Osteoblast (primary cell): ENCODE measurements at regions not wholly inside any gene's neighbourhood (a gene's known extent, or its start where the extent isn't known, plus 50 kb on each side); places are given as distances from the start of the nearest gene placed in this dataset.

ENCODE experiments used
- DNase-seq: peaks from one replicate; pipeline ENCODE4 v3.0.0; 2011; ENCODE audit warnings: low spot score, mixed read lengths; ENCODE audit not compliant: insufficient read length; ENCODE audit errors: missing footprints
- H2AFZ ChIP-seq: 2 replicates; pipeline ENCODE4 v1.6.0; 2011; ENCODE audit warnings: mild to moderate bottlenecking, low read length
- H3K27ac ChIP-seq: 2 replicates; pipeline ENCODE4 v1.5.1; 2011; ENCODE audit warnings: mild to moderate bottlenecking, low read depth, low read length, moderate library complexity
- H3K27me3 ChIP-seq: 2 replicates; pipeline ENCODE4 v1.6.0; 2012; ENCODE audit warnings: mild to moderate bottlenecking, control low read depth, inconsistent platforms, low read length, moderate library complexity; ENCODE audit not compliant: insufficient read depth
- H3K36me3 ChIP-seq: 2 replicates; pipeline ENCODE4 v1.5.1; 2011; ENCODE audit warnings: mild to moderate bottlenecking, low read length, control low read depth, moderate library complexity; ENCODE audit not compliant: insufficient read depth
- H3K4me1 ChIP-seq: 2 replicates; pipeline ENCODE4 v1.5.1; 2011; ENCODE audit warnings: mild to moderate bottlenecking, low read length, control low read depth, moderate library complexity; ENCODE audit not compliant: insufficient read depth
- H3K4me2 ChIP-seq: 2 replicates; pipeline ENCODE4 v1.6.0; 2011; ENCODE audit warnings: mild to moderate bottlenecking, low read length; ENCODE audit not compliant: insufficient read depth
- H3K4me3 ChIP-seq: fragments of 200-600 bp; sonication (generic); 3 replicates; pipeline ENCODE4 v1.5.1; 2012; ENCODE audit warnings: mild to moderate bottlenecking, low read length, inconsistent platforms; ENCODE audit not compliant: insufficient read depth
- H3K79me2 ChIP-seq: 2 replicates; pipeline ENCODE4 v1.6.0; 2012; ENCODE audit warnings: mild to moderate bottlenecking, low read length, control low read depth, inconsistent platforms; ENCODE audit not compliant: insufficient read depth
- H3K9me3 ChIP-seq: 2 replicates; pipeline ENCODE4 v1.5.1; 2011; ENCODE audit warnings: low read depth, low read length, control low read depth
- H4K20me1 ChIP-seq: 2 replicates; pipeline ENCODE4 v1.6.0; 2012; ENCODE audit warnings: mild to moderate bottlenecking, low read length, control low read depth; ENCODE audit not compliant: insufficient read depth
- TF ChIP-seq, protein P1 (sequence below): IDR thresholded peaks from 2 replicates; pipeline ENCODE4 v1.5.1; 2011; ENCODE audit warnings: mild to moderate bottlenecking, low read depth, low read length, moderate library complexity; ENCODE audit errors: extremely low read depth

DNA sequence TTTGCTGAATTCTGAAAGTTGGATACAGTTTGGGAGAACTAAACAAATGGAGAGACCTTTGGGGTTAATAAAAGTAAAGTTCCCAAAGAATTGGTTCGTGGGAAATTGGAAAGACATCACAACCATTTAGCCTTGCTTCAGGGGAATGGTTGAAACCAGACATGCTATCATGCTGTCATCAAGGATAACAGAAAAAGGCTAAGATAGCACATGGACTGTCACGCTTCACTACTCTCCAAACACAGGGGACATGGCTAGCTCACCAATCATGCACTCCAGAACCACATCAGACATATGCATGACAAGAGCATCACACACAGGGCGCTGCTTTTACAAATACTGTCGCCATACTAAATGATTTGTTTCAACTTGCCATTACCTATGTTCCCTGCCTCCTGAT, 671.7 kb upstream of the ROBO1 start:
- no peak overlapping the region for H3K4me3 ChIP-seq
- H2AFZ ChIP-seq = no peak overlapping the region
- no peaks in the 10 kb centered on the region for H3K9me3 ChIP-seq
- no peaks in the 10 kb centered on the region for H3K27me3 ChIP-seq
- no peak overlapping the region for H3K27ac ChIP-seq
- H3K79me2 ChIP-seq = no peaks in the 10 kb centered on the region
- H3K4me1 ChIP-seq = no peaks in the 10 kb centered on the region
- no peaks in the 10 kb centered on the region for H4K20me1 ChIP-seq
- DNase-seq = no peak
- TF ChIP-seq, protein P1, sequence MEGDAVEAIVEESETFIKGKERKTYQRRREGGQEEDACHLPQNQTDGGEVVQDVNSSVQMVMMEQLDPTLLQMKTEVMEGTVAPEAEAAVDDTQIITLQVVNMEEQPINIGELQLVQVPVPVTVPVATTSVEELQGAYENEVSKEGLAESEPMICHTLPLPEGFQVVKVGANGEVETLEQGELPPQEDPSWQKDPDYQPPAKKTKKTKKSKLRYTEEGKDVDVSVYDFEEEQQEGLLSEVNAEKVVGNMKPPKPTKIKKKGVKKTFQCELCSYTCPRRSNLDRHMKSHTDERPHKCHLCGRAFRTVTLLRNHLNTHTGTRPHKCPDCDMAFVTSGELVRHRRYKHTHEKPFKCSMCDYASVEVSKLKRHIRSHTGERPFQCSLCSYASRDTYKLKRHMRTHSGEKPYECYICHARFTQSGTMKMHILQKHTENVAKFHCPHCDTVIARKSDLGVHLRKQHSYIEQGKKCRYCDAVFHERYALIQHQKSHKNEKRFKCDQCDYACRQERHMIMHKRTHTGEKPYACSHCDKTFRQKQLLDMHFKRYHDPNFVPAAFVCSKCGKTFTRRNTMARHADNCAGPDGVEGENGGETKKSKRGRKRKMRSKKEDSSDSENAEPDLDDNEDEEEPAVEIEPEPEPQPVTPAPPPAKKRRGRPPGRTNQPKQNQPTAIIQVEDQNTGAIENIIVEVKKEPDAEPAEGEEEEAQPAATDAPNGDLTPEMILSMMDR = no peak
- H3K4me2 ChIP-seq = no peak overlapping the region
- H3K36me3 ChIP-seq = no peaks in the 10 kb centered on the region

DNA sequence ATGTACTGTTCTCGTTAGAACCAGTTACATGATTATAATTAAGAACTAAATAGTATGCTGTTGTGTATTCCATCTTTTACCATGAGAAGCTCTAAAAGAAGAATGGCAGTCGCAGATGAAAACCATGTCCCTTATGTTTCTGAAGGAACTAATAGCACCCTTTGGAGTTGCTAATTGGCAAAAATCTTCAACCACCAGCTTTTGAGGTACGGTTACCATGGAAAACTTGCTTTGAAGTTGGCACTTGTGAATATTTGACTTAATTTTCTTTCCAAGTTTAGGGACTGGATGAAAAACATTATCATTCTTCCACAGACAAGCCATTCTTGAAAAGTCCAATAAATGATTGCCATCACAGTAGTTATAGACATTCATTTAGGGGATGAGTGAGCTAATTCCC, 666.6 kb upstream of the ROBO1 start:
- no peak overlapping the region for H2AFZ ChIP-seq
- H3K79me2 ChIP-seq = no peaks in the 10 kb centered on the region
- TF ChIP-seq, protein P1 = no peak
- no peak for DNase-seq
- H3K9me3 ChIP-seq = no peaks in the 10 kb centered on the region
- no peaks in the 10 kb centered on the region for H3K36me3 ChIP-seq
- no peak overlapping the region for H3K4me2 ChIP-seq
- H3K27ac ChIP-seq = no peak overlapping the region
- H3K4me1 ChIP-seq = no peaks in the 10 kb centered on the region
- no peaks in the 10 kb centered on the region for H3K27me3 ChIP-seq
- H3K4me3 ChIP-seq = no peak overlapping the region
- no peaks in the 10 kb centered on the region for H4K20me1 ChIP-seq

DNA sequence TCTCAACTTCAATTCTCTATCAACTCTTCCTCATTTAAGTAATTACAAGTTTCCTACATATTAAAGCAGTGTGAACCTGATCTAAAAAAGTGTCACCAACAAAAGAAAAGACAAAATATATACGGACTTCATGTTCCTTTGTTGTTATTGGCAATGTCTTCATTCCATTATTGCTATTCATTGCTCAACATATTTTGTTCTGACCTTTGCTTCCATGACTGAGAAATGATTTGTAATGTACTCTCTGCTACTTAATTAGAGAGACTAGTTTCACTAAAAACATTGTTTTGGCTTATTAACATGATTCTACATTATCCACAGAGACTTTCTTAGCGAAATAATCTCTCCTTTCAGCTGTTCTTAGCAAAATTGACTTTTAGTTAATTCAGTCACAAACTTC, 657.2 kb upstream of the ROBO1 start:
- Histone ChIP-seq H4K20me1 (no peaks in the 10 kb centered on the region), H3K79me2 (no peaks in the 10 kb centered on the region), H3K4me2 (no peak overlapping the region)

DNA sequence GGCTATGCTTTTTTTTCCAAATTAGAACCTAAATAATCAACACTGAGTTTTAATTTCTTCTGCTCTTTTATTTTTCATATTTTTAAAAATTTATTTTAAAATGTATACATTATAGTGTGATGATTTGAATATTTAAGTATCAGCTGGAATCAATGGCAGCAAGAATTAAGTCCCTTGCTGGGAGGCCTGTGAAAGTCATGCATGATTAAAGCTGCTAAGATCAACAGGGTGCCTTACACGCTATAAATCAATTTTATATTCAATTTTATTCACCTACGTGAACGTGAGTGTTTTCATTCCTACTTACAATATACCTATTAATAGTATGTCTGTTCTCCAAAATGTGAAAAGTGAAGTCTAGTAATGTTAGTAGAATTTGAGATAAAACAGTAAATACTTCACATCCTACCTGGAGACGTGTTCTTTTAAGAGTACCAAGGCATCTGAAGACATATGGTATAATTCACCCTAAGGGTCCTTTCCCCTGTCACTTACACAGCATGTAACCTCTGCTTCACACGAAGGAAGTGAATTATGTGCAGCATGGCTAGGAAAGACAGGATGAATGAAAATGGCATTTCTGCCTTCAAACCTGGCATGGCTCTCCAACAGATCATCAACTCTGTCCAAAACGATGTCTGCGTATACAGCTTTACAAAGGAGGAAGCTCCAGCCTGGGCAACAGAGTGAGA, 640.4 kb upstream of the ROBO1 start:
- Histone ChIP-seq H4K20me1 (no peaks in the 10 kb centered on the region), H3K36me3 (no peaks in the 10 kb centered on the region), H3K4me2 (no peak overlapping the region), H3K4me1 (no peaks in the 10 kb centered on the region), H2AFZ (no peak overlapping the region), H3K27me3 (no peaks in the 10 kb centered on the region), H3K27ac (no peak overlapping the region), H3K79me2 (no peaks in the 10 kb centered on the region), H3K9me3 (no peaks in the 10 kb centered on the region), H3K4me3 (no peak overlapping the region)
- TF ChIP-seq, protein P1 = no peak
- no peak for DNase-seq

More for the DNA sequence above, 657.2 kb upstream of the ROBO1 start:
- no peak for DNase-seq
- H3K4me3 ChIP-seq = no peak overlapping the region
- no peaks in the 10 kb centered on the region for H3K36me3 ChIP-seq
- no peaks in the 10 kb centered on the region for H3K9me3 ChIP-seq
- TF ChIP-seq, protein P1 = no peak
- H3K27ac ChIP-seq = no peak overlapping the region
- H3K27me3 ChIP-seq = no peaks in the 10 kb centered on the region
- no peak overlapping the region for H2AFZ ChIP-seq
- no peaks in the 10 kb centered on the region for H3K4me1 ChIP-seq
